NCI-H1092 treated with DMSO at 0.1 percent for 48 hours (cell line): ENCODE measurements at regions not wholly inside any gene's neighbourhood (a gene's known extent, or its start where the extent isn't known, plus 50 kb on each side); places are given as distances from the start of the nearest gene placed in this dataset.
"Not testable (repeated sequence)": the region's sequence is repeated elsewhere in the genome, so short reads cannot be mapped to it uniquely, and the experiment has no call there.

Source experiments
- DNase-seq: peaks from one replicate; lab custom pipeline; 2025; lab: John Stamatoyannopoulos, UW

DNA sequence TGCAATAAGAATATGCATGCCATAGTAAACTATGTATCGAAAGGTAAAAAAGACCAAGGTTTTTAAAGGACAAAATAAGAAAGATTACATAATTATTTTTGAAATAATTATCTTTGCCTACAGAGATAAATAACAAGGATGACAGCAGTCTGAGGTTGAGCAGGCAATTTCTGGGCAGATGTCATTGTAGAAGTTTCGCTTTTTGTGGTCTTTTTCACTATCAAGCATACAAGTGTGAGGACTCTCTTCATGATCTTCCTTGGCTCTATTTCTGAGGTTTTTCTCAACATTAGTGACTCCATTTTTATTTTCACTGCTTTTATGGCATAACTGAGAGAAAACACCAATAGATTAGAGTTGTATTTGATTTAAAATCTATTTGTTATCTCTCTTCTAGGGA is 1337.9 kb upstream of the EPHA6 start:
- no peak for DNase-seq

DNA sequence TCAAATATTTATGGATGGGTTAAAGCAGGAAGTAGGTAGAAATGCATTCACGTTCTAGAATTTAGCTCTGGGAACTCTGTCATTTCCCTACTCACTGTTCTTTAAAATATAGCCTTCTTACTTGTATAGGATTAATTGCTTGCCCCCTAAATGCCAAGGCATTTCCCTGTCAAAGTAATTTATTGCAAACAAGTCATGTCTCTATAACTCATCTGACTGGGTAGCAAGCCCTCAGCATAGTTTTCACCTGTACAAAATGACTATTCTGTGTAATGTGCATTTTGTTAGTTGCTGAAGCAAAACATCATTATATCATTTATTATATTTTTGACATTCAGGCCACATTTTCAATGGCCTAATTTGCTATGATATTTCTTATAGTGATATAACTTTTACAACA is 1308.2 kb upstream of the EPHA6 start:
- no peak for DNase-seq

DNA sequence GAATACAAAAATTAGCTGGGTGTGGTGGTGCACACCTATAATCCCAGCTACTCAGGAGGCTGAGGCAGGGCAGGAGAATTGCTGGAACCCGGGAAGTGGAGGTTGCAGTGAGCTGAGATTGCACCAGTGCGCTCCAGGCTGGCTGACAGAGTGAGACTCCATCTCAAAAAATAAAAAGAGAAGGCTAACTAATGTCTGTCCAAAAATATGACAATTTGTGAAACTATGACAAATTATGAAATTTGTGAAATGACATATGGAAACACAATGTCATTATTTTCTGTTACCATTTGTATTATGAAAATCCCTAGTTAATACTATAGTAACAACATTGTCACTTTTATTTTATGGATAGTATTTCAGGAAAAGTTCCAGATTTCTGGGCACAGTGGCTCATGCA is 1306.3 kb upstream of the EPHA6 start:
- no peak for DNase-seq

DNA sequence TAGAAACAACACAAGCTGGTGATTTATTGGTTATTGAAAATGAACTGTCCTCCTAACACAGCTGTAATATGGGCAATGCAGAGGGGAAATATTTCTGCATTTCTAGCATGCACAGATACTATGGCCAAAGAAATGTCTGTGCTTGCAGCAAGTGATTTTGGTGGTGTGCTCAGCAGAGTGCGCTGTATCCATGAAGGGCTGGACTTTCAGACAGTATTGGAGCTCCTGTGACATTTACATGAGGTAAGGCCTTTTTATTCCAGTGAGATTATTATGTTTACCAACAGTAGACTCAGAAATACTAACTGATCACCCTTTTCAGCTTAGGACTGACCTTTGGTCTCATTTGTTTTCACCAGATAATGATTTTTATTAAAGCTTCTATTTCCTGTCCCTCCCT is 1302.6 kb upstream of the EPHA6 start:
- DNase-seq, result no peak

DNA sequence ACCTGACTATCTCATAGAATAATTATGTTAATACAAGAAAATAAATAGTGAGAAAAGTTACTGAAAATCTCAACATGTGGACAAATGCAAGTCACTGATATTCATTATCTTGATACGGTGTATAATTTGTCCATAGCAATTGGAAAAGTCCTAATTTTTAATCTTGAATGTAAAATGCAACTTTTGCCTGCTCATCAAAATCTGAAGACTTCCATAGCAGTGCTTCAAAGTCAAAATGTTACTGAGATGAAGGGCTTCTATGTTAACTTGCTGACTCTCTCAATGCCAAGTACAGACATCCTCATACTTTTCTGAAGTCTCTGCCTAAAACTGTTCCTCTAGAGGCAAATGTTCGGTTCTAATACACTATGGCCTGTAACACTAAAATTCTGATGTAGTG is 1300.1 kb upstream of the EPHA6 start:
- DNase-seq, result no peak

DNA sequence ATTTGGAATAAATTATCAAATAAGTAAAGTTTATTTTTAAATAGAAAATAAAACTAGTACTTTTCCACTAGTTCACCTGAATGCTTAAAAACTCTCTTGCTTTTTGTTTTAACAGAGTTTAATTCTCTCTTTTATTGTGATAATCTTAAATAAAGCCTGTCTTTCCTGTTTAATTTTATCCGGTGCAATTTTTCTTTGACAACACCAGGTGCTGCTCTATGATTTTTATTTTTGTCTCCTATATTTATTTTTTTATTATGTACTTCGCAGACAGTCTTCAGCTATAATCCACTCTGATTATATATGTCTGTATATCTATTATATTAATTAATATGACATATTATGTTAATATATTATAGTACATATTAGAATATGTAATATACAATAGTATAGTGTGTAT is 1293.0 kb upstream of the EPHA6 start:
- DNase-seq, result no peak

DNA sequence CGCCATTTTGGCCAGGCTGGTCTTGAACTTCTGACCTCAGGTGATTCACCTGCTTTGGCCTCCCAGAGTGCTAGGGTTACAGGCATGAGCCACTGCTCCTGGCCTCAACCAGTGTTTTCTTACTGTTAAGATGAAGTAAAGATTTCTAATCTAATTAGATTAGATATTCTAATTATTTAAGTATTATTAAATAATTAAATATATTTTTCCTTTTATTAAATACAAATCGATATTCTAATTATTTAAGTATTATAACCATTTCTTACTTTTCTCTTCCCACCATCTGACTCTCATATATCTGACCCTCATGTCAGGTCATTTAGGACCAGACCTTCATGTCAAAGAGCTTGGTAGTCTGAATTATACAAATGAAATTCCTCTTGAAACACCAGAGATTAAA is 1291.9 kb upstream of the EPHA6 start:
- no peak for DNase-seq

DNA sequence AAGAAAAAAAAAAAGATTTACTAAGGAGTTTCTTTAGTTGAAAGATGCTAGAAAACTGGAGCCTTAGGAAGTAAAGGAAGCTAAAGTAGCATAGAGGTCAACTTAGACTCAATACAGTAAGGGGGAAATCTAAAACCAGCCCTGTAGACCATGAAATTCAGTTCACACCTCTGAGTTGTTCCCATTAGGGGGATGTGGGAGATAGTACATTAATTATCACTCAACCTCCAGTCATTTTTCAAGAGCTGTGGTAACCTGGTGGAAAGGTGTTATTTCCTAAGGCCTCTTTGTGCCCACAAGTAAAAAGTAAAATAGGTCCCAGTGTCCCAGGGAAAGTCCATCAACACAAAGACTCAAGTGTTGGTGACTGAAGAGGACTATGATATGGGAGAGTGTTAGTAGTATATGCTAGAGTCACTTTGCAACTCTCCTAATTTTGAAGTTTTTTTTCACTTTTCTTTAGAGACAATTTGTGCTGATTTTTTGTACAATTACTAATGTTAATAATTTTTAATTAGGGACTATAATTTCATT is 1274.4 kb upstream of the EPHA6 start:
- DNase-seq, result no peak

DNA sequence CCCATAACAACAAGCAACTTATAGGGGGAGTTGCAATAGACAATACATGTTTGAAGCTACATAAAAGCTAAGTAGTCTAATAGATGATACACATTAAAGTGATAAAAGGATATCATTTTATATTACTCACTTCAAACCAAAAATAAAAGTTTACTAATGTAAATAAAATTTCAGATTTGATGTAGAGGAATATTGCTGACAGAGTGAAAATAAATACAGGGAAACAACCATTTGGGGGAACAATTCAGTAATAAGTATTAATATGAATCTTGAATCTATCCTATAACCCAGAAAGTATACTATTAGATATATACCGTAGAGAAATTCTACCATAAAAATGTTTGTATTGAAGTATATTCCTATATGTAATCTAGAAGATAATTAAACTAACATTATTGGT is 1248.9 kb upstream of the EPHA6 start:
- no peak for DNase-seq

DNA sequence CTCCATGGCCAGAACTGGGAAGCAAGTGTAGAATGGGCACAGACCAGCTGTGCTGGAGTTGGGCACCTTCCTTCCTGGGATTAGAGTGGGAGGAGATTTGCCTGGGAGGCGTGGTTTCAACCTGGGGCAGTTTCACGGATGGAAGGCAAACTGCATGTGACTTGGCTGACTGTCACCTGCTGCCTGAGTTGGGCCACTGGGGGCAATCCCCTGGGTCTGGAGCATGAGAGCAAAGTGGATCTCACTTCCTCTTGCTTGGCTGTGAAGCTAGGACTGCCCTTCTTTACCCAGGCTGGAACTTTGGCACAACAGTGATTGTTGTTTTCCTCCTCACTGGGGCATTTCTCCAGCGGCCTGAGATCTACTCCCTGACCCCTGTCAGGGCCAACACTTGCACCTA is 1247.0 kb upstream of the EPHA6 start:
- no peak for DNase-seq

DNA sequence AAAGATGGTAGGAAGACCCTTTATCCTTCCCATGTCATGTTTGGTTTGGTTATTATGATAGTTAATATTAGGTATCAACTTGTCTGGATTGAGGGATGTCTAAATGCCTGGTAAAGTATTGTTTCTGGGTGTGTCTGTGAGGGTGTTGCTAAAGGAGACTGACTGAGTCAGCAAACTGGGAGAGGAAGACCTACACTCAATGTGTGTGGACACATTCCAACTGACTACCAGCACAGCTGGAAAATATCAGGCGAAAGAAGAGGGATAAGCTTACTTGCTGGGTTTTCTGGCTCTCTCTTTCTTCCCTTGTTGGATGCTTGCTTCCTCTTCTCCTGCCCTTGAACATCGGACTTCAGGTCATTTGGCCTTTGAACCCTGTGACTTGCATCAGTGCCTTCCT is 1227.6 kb upstream of the EPHA6 start:
- DNase-seq, result no peak

DNA sequence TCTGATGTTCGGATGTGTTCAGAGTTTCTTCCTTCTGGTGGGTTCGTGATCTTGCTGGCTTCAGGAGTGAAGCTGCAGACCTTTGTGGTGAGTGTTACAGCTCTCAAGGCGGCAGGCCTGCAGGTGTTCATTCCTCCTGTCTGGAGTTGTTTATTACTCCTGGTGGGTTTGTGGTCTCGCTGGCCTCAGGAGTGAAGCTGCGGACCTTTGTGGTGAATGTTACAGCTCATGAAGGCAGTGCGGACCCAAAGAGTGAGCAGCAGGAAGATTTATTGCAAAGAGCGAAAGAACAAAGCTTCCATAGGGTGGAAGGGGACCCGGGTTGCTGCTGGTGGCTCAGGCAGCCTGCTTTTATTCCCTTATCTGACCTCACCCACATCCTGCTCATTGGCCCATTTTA is 1226.8 kb upstream of the EPHA6 start:
- DNase-seq, result not testable (repeated sequence)

DNA sequence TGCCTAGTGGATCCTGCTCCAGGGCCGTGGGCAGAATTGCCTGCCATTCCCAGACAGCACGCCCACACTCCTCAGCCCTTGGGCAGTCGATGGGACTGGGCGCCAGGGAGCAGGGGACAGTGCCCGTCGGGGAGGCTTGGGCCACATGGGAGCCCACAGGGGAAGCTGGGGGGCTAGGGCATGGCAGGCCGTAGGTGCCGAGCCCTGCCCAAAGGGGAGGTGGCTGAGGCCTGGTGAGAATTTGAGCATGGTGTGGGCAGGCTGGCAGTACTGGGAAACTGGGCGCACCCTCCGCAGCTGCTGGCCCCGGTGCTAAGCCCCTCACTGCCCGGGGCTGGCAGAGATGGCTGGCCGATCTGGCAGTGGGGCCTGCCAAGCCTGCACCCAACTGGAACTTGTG is 1225.9 kb upstream of the EPHA6 start:
- no peak for DNase-seq

DNA sequence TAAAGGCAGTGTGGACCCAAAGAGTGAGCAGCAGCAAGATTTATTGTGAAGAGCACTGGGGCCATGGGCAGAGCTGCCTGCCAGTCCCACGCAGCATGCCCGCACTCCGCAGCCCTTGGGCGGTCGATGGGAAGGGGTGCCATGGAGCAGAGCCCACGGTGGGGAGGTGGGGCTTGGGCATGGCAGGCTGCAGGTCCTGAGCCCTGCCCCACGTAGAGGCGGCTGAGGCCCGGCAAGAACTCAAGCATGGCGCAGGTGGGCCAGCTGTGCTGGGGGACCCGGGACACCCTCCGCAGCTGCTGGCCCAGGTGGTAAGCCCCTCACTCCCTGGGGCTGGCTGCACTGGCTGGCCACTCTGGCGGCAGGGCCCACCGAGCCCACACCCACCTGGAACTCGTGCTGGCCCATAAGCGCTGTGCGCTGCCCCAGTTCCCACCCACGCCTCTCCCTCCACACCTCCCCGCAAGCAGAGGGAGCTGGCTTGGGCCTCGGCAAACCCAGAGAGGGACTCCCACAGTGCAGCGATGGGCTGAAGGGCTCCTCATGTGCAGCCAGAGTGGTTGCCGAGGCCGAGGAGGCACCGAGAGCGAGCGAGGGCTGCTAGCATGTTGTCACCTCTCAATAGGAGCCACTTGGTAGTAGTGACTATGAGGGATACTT is 1218.8 kb upstream of the EPHA6 start:
- DNase-seq, result no peak

DNA sequence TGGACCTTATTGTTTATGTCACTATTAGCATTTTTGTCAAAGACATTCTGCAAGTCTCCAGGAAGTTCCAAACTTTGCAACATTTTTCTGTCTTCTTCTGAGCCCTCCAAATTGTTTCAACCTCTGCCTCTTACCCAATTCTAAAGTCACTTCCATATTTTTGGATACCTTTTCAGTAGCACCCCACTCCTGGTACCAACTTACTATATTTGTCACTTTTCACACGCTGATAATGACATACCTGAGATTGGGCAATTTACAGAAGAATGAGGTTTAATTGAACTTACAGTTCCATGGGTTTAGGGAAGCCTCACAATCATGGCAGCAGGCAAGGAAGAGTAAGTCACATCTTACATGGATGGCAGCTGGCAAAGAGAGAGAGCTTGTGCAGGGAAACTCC is 1206.5 kb upstream of the EPHA6 start:
- DNase-seq, result no peak

DNA sequence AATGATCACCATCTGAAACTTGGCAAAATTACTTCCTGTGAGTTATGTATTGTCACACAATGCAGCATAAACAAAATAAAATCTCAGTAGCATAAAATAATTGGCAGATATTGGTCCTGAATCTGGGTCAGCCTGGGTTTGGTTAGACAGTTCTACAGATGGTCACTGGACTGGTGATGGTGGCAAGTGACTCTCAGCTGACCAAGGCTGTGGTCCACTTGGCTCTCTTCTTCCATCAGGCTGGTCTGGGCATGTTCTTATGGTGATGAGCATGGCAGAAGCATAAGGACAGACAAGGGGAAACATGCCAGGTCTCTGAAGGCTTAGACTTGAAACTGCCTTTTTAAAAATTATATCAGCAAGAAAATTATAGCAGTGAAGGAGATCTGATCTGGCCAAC is 1205.0 kb upstream of the EPHA6 start:
- no peak for DNase-seq

DNA sequence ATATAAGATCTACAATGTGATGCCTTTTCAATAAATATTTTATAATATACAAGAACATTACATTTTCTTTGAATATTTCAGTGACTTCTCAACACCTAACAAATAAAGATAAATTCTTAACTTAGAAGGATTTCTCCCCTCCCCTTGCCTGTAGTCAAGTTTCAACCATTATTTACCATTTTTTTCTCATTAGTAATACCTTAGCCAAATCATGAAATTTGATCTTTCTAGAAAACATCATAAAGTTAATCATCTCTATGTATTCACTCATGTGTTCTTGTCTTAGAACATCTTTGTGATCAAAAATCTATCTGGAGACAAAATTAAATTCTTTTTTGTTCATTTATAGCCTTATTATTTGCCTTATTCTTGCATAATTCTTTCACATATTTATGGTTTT is 1201.8 kb upstream of the EPHA6 start:
- no peak for DNase-seq

DNA sequence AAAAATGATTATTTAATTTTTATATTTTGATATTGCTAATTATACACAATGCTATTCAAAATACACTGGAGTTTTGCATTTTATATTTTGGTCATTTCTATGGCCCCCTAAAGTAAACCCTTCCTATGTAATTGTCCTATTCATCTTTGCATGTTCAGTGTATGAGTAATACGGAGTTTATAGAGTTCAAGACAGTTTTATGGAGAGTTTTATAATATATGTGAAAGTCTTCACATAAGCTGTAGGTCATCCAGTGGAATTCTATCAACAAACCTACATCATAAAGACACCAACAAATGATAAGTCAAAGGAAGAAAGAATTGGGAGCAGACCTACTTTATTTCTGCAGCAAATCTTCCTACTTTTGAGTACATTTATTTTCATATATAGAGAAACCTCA is 1200.4 kb upstream of the EPHA6 start:
- no peak for DNase-seq

DNA sequence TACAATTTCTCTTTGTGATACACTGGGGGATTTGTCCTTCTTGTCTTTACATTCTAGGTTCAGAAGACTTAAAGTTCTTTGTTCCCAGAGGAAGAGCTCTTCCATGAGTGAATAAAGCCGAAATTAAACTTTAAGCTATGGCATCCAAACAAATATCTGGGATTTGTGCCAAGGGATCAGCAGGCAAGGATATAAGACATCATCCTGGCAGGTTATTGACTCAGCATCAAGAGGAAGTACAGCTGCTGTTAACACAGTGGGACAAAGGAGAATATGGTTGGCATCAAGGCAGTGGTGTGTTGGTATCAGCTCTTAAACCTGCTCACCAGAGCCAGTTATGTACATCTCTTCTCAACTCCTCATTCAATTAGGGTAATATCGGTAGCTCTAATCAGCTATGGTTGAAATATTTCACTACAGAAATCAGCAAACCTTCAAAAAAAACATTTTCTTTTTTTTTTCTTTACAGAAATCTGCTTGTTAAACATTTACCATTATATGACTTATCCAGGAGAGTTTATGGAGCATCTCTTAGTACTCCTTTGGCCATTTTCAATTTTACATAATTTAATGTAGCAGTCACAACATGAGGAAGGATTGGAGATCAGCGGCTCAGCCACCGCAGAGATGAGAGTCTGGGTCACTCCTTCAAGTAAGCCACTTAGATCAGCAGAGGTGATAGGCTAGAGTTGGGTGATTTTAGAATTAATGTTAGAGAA is 1198.6 kb upstream of the EPHA6 start:
- no peak for DNase-seq

DNA sequence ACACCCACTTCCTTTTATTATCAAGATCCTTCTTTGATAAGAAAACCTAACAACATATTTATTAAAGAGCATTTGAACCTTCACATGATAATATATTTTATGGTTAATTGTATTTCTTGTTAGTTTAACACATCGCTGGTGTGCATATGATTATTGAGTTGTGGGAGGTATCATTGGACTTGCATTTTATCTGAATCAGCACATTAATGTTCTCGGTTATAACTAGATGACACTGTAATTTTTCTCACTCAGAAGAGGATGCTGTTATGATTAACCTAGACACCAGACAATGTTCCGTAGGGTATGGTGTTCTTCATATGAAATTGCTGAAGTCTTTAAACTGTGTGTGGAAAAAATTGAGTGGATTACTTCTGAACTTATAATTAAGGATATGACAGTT is 1188.3 kb upstream of the EPHA6 start:
- DNase-seq, result no peak

DNA sequence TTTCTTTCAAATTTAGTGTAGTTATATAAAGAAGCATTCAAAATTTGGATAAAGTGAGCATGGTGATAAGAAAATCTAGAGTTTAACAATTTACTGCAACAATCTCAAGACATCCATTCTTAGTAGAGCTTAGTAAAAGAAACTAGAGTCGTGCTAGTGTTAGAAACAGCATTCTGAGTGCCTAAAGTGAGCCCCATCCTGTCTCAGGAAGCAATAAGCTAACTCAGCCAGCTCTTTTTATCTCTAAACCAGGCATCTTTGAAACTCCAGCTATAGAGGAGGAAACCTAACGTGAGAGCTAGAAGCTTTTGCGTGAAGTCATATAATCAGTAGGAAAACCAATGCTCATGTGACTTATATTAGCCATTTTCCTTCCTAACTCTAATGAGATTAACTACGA is 1187.1 kb upstream of the EPHA6 start:
- DNase-seq, result no peak

DNA sequence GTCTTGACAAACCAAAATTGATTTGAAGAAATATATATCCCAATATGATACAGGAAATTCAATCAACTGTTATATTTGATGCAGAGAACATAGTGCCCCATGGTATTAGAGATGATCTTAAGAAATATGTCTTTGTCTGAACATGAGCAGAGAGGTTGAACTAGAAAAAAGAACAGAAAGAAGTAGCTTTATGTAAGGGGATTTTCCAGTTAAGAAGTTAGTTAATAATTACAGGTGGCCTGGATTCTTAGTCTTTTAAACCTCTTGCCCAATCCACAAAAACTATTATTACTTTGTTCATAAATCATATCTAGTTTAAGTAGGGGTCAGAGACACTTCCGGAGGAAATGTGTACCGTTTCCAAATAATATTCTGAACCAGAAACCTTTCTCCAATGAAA is 1186.7 kb upstream of the EPHA6 start:
- DNase-seq, result no peak

DNA sequence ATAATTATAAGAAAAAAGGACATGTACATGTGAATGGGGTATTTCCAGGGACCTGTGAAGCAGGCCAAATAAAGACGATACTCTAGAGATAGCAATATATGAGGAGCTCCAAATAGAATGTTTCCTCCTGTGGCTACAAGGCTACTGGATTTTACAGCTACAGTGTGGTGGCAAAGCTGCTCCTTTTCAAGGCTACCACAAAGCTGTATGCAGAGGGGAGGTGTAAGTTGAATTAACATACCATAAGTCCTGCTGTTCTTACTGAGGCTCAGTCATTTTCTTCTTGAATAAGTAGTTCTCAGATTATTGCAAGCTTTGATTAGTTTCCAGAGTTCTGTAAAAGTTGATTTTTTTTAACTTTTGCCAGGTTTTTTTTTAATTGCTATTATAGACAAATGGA is 1184.6 kb upstream of the EPHA6 start:
- no peak for DNase-seq

DNA sequence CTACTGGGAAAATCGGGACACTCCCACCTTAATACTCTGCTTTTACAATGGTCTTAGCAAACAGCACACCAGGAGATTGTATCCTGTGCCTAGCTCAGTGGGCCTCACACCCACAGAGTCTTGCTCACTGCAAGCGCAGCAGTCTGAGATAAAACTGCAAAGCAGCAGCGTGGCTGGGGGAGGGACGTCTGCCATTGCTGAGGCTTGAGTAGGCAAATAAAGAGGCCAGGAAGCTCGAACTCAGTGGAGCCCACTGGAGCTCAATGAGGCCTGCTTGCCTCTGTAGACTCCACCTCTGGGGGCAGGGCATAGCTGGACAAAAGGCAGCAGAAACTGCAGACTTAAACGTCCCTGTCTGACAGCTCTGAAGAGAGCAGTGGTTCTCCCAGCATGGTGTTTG is 1169.1 kb upstream of the EPHA6 start:
- DNase-seq, result no peak
